ENCODE measurements at regions not wholly inside any gene's neighbourhood (a gene's known extent, or its start where the extent isn't known, plus 50 kb on each side); places are given as distances from the start of the nearest gene placed in this dataset.

- no peak for TF ChIP-seq POLR2AphosphoS5 (IDR thresholded peaks at IDR 0.05)
- no peak for TF ChIP-seq CTCF (IDR thresholded peaks at IDR 0.05)
- TF ChIP-seq EP300 (IDR thresholded peaks at IDR 0.05) = no peak
- TF ChIP-seq POLR2A (IDR thresholded peaks at IDR 0.05) = no peak
- no peaks in the 10 kb centered on the region for H3K9me3 ChIP-seq
- intact Hi-C loops (cut with DNase I) = no loop called here
- 71 to 79% methylated on average over 15 of the region's 15 CpGs for WGBS, 2 donors
- H3K27ac ChIP-seq = no peak overlapping the region
- H3K4me1 ChIP-seq = no peaks in the 10 kb centered on the region
- peak; percentile 40 for DNase-seq
- H3K4me3 ChIP-seq = no peak overlapping the region
- H3K27me3 ChIP-seq = no peaks in the 10 kb centered on the region
- no peaks in the 10 kb centered on the region for H3K36me3 ChIP-seq
Measured at GRCh38 chr19:29323440-29324290, 110.7 kb upstream of the UQCRFS1 start.

- H3K36me3 ChIP-seq = no peaks in the 10 kb centered on the region
- no peak overlapping the region for H3K4me3 ChIP-seq
- H3K4me1 ChIP-seq = no peaks in the 10 kb centered on the region
- intact Hi-C loops (cut with DNase I) = no loop called here
- WGBS, 2 donors = 83 to 90% methylated on average over 8 of the region's 8 CpGs
- TF ChIP-seq EP300 (IDR thresholded peaks at IDR 0.05) (no peak), POLR2A (IDR thresholded peaks at IDR 0.05) (no peak), CTCF (IDR thresholded peaks at IDR 0.05) (no peak), POLR2AphosphoS5 (IDR thresholded peaks at IDR 0.05) (no peak)
- H3K27me3 ChIP-seq = no peaks in the 10 kb centered on the region
- H3K27ac ChIP-seq = no peak overlapping the region
- peak; percentile 36 for DNase-seq
- no peaks in the 10 kb centered on the region for H3K9me3 ChIP-seq
Measured at GRCh38 chr19:29324291-29324680, 111.3 kb upstream of the UQCRFS1 start.

GRCh38 chr19:29324717-29325116, 111.8 kb upstream of the UQCRFS1 start:
- Histone ChIP-seq H3K9me3 (no peaks in the 10 kb centered on the region), H3K36me3 (no peaks in the 10 kb centered on the region), H3K4me1 (no peaks in the 10 kb centered on the region), H3K27ac (no peak overlapping the region), H3K4me3 (no peak overlapping the region), H3K27me3 (no peaks in the 10 kb centered on the region)
- DNase-seq = peak; percentile 40
- TF ChIP-seq POLR2A (IDR thresholded peaks at IDR 0.05) (no peak), EP300 (IDR thresholded peaks at IDR 0.05) (no peak), POLR2AphosphoS5 (IDR thresholded peaks at IDR 0.05) (no peak), CTCF (IDR thresholded peaks at IDR 0.05) (no peak)
- WGBS, 2 donors = 82 to 87% methylated on average over 6 of the region's 6 CpGs
- intact Hi-C loops (cut with DNase I) = no loop called here

GRCh38 chr19:29325241-29325975, 112.5 kb upstream of the UQCRFS1 start:
- Histone ChIP-seq H3K9me3 (no peaks in the 10 kb centered on the region), H3K4me1 (no peaks in the 10 kb centered on the region), H3K27me3 (no peaks in the 10 kb centered on the region), H3K27ac (no peak overlapping the region), H3K4me3 (no peak overlapping the region), H3K36me3 (no peaks in the 10 kb centered on the region)
- TF ChIP-seq POLR2AphosphoS5 (IDR thresholded peaks at IDR 0.05) (no peak), EP300 (IDR thresholded peaks at IDR 0.05) (no peak), CTCF (IDR thresholded peaks at IDR 0.05) (no peak), POLR2A (IDR thresholded peaks at IDR 0.05) (no peak)
- peak; percentile 37 for DNase-seq
- WGBS, 2 donors = 68 to 72% methylated on average over 11 of the region's 11 CpGs
- intact Hi-C loops (cut with DNase I) = no loop called here
